Right renal cortex interstitium (tissue), 3 donors: ENCODE measurements at regions not wholly inside any gene's neighbourhood (a gene's known extent, or its start where the extent isn't known, plus 50 kb on each side); places are given as distances from the start of the nearest gene placed in this dataset.
"Not testable (repeated sequence)": the region's sequence is repeated elsewhere in the genome, so short reads cannot be mapped to it uniquely, and the experiment has no call there.

Experiments used
- DNase-seq, 3 donors: peaks; one replicate each; pipeline ENCODE4 v3.0.0-alpha.2; 2013; ENCODE audit warnings: low read depth in 3 of 3, low spot score in 2 of 3

DNA sequence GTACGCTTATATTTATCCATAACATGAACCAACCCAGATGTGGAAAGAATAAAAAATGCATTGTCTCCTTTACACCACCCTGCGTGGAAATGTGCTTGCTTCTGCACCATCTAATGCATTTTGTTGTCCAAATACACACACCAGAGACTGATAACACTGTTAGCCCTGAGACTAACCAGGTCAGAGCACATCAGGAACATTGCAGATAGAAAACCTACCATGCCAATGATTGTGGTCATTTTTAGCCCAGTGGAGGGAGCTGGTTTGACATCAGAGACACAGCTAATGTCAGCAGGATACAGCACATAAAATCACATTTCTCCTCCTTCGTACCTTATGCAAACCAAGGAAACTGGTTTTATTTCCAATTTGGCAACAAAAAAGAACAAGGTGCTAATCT is 528.7 kb downstream of the DOK5 start:
- DNase-seq: no peak

GRCh38 chr20:54995553-54995952 is 520.2 kb downstream of the DOK5 start:
- no peak for DNase-seq

- DNase-seq: no peak
These were observed 519.6 kb downstream of the DOK5 start for GRCh38 chr20:54995011-54995410.

DNA sequence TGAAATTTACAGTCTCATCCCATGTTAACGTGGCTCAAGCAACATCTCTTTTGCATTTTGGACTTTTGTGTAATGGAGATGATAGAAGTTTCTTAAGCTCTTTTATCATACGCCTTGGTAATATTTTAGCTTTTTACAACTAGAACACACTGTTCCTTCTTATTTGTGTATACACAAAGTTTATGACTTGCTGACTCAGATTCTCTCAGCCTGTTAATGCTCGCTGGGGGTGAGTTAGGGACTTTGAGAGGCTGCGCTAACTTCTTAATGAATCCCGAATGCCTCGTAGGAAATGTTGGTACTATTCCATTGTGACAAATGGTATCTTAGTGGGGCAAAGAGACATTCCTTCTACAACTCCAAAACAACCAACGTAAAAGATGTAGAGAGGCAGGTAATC is 509.7 kb downstream of the DOK5 start:
- no peak for DNase-seq

- no peak for DNase-seq
These were observed 508.7 kb downstream of the DOK5 start for GRCh38 chr20:54984104-54984448.

DNA sequence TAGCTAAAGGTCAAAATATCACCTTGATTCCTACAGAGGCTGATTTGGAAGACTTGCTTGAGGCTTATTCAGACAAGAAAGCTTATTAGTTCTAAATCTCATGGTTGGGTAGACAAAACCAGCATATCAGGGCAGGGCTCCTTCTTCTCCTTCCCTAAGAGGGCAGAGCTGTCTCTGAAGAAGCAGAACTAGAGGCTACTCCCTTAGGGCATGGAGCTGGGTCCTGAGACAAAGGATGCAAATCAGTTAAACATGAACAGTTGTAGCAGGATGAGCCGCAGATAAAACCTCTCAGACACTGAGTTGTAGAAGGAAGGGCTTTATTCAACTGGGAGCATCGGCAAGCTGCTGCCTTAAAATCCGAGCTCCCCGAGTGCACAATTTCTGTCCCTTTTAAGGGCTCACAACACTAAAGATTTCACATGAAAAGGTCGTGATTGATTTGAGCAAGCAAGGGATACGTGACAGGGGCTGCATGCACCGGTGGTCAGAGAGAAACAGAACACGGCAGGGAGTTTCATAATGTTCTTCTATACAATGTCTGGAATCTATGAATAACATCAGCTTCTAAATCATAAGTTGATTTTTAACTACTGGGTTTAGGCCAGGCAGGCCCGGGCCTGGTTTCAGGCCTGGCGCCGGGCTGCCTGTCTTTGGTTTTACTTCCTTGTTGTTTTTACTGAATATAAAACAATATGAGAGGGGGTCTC is 508.2 kb downstream of the DOK5 start:
- not testable (repeated sequence) for DNase-seq

DNA sequence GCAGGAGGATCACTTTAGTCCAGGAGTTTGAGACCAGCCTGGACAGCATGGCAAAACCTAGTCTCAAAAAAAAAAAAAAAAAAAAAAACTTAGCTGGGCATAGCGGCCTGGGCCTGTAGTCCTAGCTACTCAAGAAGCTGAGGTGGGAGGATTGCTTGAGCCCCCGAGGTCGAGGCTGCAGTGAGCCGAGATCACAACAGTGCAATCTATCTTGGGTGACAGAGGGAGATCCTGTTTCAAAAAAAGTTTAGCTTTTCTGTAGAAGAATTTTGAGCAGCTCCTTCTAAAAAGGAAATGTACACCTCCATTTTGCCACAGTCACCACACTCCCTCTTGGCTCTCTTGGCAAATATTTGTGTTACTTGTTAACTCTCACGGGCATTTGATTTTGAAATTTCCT is 505.8 kb downstream of the DOK5 start:
- peak in 2 of 3 donors; percentile 16 to 35 for DNase-seq

- peak in 1 of 3 donors; percentile 12 for DNase-seq
These were observed 504.9 kb downstream of the DOK5 start for GRCh38 chr20:54980103-54980960.

DNA sequence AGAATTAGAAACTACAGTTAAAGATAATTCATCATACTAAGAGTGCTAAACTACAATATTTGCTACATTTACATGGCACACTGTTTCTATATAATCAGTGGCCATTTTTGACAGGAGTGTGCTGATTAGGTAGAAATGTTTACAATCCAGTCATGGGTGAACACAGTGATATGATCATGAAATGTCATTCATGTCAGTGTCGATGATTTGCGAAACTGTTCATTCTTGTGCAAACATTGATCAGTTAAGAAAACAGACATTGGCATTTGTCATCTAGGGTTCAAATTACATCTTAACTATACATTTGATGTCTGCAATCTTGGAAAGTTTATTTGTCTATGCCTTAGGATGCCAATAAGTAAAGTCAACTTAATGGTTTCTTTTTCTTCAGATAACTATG is 474.9 kb downstream of the DOK5 start:
- DNase-seq: no peak

GRCh38 chr20:54941666-54942065 is 466.3 kb downstream of the DOK5 start:
- DNase-seq: no peak

- DNase-seq: no peak
These were observed 465.1 kb downstream of the DOK5 start for GRCh38 chr20:54940522-54940921.

DNA sequence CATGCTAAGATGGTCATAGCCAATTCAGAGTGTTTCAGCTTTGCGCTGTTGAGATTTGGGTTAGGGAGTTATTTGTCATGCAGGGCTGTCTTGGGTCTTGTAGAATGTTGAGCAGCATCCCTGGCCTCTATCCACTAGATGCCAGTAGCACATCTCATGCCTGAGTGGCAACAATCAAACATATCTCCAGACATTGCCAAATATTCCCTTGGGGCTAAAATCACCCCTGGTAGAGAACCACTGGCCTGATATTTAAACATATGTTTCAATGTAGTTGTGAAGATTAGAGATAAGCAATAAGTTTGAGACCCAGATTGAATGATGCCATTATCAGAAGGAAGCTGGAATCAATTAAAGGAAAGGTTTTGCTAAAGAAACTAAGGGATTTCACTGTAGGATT is 463.3 kb downstream of the DOK5 start:
- no peak for DNase-seq

- DNase-seq: no peak
These were observed 458.0 kb downstream of the DOK5 start for GRCh38 chr20:54933212-54933904.

DNA sequence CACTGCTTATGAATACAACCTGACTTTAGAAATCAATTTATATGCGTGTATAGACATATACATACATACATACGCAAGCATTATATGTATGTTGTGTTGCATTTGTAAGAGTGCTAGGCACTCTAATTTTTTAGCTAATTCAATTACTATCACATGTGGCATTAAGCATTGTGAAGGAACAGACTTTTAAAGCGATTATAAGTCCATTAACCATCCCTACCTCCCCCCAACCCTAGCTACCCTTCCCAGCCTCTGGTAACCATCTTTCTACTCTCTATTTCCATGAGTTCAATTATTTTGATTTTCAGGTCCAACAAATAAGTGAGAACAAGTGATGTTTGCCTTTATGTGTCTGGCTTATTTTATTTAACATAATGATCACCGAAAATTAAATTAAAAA is 453.8 kb downstream of the DOK5 start:
- DNase-seq: no peak

DNA sequence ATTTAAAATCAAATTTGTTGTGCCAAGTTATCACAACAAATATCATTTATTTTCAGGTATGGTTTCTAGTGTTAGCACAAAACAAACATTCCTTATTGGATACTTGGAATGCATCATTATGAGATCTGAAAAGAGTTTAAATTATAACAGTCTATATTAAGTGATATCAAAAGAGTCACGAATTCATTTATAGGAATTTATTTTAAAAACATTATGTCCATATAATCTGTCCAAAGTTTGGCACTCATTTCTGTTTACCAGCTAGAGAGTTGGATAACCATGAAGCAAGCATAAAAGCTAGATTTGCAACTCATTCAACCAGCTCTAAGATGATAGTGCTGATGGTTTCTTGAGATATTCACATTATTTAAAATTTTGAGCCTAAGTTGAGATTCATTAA is 453.2 kb downstream of the DOK5 start:
- DNase-seq: no peak

DNA sequence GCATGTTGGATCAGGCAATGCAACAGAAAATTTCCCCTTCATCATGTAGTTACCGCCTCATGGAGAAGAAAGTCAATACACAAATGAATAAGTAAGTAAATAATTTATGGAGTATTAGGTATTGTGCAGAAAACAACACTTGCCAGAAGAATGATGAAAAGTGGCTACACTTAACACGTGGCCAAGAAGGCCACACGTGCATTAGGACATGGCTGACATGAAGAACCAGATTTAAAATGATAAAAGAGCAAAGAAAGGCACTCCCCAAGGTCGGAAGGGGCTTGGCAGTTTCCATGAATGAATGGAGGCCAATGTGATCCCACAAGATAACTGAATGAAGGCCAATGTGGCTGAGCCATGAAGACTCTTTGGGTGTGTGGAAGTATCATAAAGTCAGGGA is 447.2 kb downstream of the DOK5 start:
- no peak for DNase-seq

DNA sequence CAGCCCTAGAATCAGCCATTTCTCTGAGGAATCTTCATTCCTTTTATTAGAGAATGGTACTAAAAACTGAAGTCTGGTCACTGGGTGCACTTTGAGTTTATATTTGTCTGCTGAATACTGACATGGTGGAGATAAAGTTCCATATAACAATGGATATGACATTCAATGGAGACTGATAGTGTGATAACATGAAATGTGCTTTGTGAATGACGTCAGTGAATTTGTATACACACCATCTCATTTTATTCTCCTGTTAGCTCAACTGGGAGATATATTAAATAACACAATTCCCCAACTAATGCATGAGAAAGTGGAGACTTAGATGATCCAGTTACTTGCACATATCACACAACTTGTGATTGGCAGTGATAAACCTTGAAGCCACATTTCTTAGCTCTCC is 446.7 kb downstream of the DOK5 start:
- DNase-seq: no peak

DNA sequence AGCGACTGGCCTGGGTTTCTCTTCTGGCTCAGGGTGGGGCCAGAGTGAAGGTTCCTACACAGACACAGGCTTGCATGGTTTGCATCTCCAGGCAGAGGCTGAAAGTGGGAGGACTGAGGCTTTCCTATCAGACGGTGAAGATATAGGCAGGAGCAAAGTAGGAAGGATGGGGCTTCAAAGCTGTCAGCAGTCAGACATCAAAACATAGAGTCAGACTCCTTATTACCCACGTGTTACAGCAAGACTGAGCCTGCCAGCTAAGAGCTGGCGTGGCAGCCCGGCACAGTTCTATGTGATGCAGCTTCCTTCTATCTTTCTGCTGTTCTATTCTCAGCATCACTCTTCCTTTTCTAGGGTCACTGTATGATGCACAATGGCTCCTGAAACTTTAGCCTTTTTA is 445.1 kb downstream of the DOK5 start:
- DNase-seq: no peak

- DNase-seq: not testable (repeated sequence)
These were observed 443.6 kb downstream of the DOK5 start for GRCh38 chr20:54918993-54919392.

DNA sequence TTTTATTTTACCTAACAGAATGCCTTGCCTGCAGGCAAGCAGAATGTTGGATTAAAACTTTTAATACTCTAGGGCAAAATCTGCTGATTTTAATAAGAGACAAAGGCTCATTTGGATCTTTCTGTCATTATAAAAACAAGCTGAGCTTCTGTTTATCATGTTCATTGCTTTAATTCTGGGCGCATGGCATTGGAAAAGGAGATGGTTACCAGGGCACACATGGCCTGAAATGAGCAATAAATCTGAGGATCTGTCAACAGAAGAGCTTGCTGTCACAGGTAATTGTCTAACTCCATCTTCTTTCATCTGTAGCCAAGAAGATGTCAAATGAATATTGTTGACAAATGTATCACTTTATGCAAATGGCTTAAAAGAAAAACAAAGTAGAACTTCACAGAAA is 439.6 kb downstream of the DOK5 start:
- no peak for DNase-seq

DNA sequence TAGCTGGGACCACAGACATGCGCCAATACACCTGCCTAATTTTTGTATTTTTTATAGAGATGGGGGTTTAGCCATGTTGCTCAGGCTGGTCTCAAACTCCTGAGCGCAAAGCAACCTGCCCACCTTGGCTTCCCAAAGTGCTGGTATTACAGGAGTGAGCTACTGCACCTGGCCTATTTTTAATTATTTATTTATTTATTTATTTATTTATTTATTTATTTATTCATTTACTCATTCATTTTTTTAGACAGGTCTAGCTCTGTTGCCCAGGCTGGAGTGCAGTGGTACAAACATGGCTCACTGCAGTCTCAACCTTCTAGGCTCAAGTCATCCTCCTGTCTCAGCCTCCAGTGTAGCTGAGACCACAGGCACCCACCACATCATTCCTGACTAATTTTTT is 434.3 kb downstream of the DOK5 start:
- DNase-seq: no peak

DNA sequence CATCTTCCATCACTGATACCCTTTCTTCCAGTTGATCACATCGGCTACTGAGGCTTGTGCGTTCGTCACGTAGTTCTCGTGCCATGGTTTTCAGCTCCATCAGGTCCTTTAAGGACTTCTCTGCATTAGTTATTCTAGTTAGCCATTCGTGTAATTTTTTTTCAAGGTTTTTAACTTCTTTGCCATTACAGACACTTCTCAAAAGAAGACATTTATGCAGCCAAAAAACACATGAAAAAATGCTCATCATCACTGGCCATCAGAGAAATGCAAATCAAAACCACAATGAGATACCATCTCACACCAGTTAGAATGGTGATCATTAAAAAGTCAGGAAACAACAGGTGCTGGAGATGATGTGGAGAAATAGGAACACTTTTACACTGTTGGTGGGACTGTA is 430.7 kb downstream of the DOK5 start:
- DNase-seq: not testable (repeated sequence)
